ENCODE measurements at regions not wholly inside any gene's neighbourhood (a gene's known extent, or its start where the extent isn't known, plus 50 kb on each side); places are given as distances from the start of the nearest gene placed in this dataset.

DNA sequence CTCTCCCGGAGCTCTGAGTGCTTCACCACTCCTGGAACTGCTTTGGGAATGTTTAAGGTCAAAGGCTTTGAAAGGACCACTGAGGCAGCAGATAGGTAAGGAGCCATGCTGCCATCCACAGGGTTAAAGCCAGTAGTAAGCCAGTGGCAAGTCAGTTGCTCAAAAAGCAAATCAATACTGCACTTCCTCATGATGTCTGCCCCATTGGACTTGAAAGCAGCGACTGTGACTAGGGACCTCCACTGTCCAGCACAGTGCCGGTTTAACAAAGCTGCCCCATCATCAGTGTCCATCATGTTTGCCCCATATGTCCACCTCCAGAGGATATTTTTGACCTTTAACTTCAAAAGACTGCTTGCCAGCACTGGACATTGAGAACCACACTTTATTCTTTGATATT is 49.9 kb upstream of the FGF13 start:
- 77% methylated on average over 3 of the region's 3 CpGs; no CpG with 5 or more reads in 1 of the 2 donors for WGBS, 2 donors (ENCODE audit: low coverage in 1 of 2)
- H3K9me3 ChIP-seq, result no peaks in the 10 kb centered on the region
- in situ Hi-C loops (cut with MboI; ENCODE audit: low pct_ligation_motif_present in 1 of 4, low pct_unique_long_range_greater_than_20kb in 1 of 4, low sequenced_read_pairs in 3 of 4), result loop anchor here in 3 of 4 donors (25.0 kb wide), 1 partner anchor 801 kb away; no protein-coding TSS in a partner anchor
- H3K4me3 ChIP-seq, result no peak overlapping the region
- no peak overlapping the region for H3K27ac ChIP-seq
- no peaks in the 10 kb centered on the region for H3K36me3 ChIP-seq
- intact Hi-C loops (cut with DNase I; ENCODE audit: low total_unique reads), result no loop called here
- no peak for DNase-seq
- TF ChIP-seq POLR2AphosphoS5 (IDR thresholded peaks at IDR 0.05) (no peak), POLR2A (IDR thresholded peaks at IDR 0.05) (no peak), EP300 (IDR thresholded peaks at IDR 0.05; ENCODE audit: low read depth) (no peak)
- TF ChIP-seq, protein P1, sequence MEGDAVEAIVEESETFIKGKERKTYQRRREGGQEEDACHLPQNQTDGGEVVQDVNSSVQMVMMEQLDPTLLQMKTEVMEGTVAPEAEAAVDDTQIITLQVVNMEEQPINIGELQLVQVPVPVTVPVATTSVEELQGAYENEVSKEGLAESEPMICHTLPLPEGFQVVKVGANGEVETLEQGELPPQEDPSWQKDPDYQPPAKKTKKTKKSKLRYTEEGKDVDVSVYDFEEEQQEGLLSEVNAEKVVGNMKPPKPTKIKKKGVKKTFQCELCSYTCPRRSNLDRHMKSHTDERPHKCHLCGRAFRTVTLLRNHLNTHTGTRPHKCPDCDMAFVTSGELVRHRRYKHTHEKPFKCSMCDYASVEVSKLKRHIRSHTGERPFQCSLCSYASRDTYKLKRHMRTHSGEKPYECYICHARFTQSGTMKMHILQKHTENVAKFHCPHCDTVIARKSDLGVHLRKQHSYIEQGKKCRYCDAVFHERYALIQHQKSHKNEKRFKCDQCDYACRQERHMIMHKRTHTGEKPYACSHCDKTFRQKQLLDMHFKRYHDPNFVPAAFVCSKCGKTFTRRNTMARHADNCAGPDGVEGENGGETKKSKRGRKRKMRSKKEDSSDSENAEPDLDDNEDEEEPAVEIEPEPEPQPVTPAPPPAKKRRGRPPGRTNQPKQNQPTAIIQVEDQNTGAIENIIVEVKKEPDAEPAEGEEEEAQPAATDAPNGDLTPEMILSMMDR (IDR thresholded peaks at IDR 0.05), result no peak
- H3K27me3 ChIP-seq, result no peaks in the 10 kb centered on the region
- no peaks in the 10 kb centered on the region for H3K4me1 ChIP-seq

Measured in transverse colon (tissue), 4 donors.